ENCODE measurements at regions not wholly inside any gene's neighbourhood (a gene's known extent, or its start where the extent isn't known, plus 50 kb on each side); places are given as distances from the start of the nearest gene placed in this dataset.

DNA sequence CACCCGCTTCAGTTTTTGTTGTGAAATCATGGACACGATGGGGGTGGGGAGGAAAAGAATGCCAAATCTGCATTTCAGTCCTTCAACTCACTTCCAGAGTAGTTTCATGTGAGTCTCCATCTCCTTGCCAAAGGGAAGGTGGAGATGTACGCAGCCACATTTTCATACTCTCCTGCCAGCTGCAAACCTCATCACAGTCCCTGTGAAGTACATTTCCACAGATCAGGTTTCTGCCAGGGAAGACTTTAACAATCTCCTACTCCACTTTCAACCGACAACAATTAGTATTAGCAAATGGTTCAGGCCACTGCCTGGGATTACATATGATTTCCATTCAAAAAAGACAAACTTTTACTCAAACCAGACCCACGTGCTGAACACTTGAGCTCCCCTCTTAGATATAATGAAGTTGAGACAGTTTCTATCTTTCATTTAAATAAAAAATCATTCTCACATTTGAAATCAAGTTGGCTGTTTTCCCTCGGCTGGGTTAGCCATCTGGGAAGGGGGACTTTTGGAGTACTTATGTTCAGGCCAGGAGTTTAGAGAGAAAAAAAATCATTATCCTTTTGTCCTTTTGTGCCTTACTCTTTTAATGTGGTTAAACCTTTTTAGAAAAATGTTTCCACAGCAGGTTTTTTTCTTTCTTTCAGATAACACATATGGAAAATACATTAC, 51.0 kb upstream of the CEP162 start:
- TF ChIP-seq EZH2 (IDR thresholded peaks at IDR 0.05) (no peak), POLR2AphosphoS5 (IDR thresholded peaks at IDR 0.05; ENCODE audit: borderline replicate concordance, low read depth, low read length) (no peak), FOXP2 (optimal IDR thresholded peaks at IDR 0.05; ENCODE audit: control extremely low read depth, extremely low read length, insufficient read depth) (no peak)
- no peaks in the 10 kb centered on the region for H3K36me3 ChIP-seq (ENCODE audit: insufficient read depth, low read length)

More for the DNA sequence above, 51.0 kb upstream of the CEP162 start:
- no peaks in the 10 kb centered on the region for H3K9me3 ChIP-seq (ENCODE audit: low read depth, low read length)
- no peak overlapping the region for H3K27ac ChIP-seq
- no peak overlapping the region for H3K4me3 ChIP-seq
- DNase-seq (ENCODE audit: low read depth, low spot score): no peak
- H3K9ac ChIP-seq (ENCODE audit: insufficient read length): no peak overlapping the region

Measured in SK-N-MC (cell line).